Choroid plexus epithelial cell (primary cell): ENCODE measurements at regions not wholly inside any gene's neighbourhood (a gene's known extent, or its start where the extent isn't known, plus 50 kb on each side); places are given as distances from the start of the nearest gene placed in this dataset.

Experiments
- DNase-seq: peaks from one replicate; pipeline ENCODE4 v3.0.0-alpha.2; 2010; ENCODE audit warnings: low read depth
- H3K4me3 ChIP-seq: 2 replicates; pipeline ENCODE4 v1.5.1; 2011; ENCODE audit warnings: low read depth, mild to moderate bottlenecking, control low read depth, low read length, moderate library complexity
- CTCF ChIP-seq: conservative IDR thresholded peaks from 2 replicates; pipeline ENCODE4 v1.5.1; 2011; ENCODE audit warnings: low read depth, mild to moderate bottlenecking, control low read depth, inconsistent platforms, low read length, moderate library complexity

- TF ChIP-seq CTCF = no peak
- H3K4me3 ChIP-seq = no peak overlapping the region
- DNase-seq = no peak
Measured at GRCh38 chr14:65153101-65153500, 50.8 kb upstream of the MAX start.

- DNase-seq = peak; percentile 78
- no peak for TF ChIP-seq CTCF
- no peak overlapping the region for H3K4me3 ChIP-seq
Measured at GRCh38 chr14:65156568-65157366, 54.5 kb upstream of the MAX start.

- H3K4me3 ChIP-seq = no peak overlapping the region
- no peak for TF ChIP-seq CTCF
- no peak for DNase-seq
Measured at GRCh38 chr14:65159281-65160062, 57.2 kb upstream of the MAX start.

DNA sequence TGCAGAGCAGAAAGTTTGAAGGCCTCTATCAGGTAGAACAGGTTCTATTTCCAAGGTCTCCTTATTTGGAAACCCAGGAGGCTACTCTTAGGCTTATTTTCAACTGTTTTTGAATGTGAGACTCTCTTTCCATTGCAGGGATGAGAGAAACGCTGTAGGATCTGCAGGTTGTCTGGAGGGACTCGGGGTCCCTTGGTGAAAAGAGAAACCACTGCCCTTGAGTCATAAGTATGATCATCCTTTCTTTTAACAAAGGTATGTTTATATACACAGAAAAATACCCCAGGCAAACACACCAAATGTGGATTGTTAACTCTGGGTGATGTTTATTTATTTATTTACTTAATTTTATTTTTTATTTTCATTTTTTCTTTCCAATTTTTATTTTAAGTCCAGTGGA, 57.8 kb upstream of the MAX start:
- no peak for DNase-seq
- TF ChIP-seq CTCF = no peak
- no peak overlapping the region for H3K4me3 ChIP-seq

- no peak for TF ChIP-seq CTCF
- DNase-seq = no peak
- H3K4me3 ChIP-seq = no peak overlapping the region
Measured at GRCh38 chr14:65162031-65162430, 59.7 kb upstream of the MAX start.

DNA sequence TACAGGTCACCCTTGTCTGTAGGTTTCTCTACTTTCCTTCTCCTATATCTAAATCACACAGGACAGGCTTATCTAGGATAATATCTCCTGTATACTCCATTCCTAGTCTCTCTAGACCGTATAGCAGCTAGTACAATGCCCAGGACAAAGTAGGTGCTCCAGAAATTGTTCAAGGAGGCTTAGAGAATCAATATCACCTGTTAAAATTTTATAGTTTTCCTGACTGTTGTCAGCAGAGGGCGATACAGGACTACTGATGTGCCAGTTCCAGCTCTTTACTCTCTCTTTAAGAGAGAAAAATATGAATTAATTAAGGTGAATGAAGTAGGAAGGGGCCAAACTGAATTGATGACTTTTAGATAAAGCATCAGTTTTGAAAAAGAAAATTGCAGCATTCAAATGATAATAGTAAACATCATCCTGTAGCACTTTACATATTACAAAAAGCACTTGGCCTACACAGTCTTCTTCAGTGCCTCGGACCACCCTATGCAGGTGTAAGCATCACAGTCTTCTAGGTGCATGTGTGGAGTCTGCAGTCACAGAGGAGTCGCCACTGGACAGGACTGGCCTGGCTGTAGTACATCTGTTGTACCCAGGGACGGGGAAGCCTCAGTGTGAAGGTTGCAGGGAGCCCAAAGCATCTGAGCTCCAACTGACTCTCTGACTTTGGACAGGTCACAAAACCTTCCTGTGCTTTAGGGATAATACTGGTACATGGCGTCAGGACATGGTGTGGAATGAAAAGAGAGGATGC, 61.9 kb upstream of the MAX start:
- DNase-seq = peak; percentile 75
- H3K4me3 ChIP-seq = no peak overlapping the region
- TF ChIP-seq CTCF = peak; percentile 70
